RCC 7860 (cell line): ENCODE measurements at regions not wholly inside any gene's neighbourhood (a gene's known extent, or its start where the extent isn't known, plus 50 kb on each side); places are given as distances from the start of the nearest gene placed in this dataset.

ENCODE experiments used
- DNase-seq: peaks from one replicate; pipeline ENCODE4 v3.0.0-alpha.2; 2015; ENCODE audit warnings: low spot score
- FAIRE-seq: peaks from 2 replicates; lab custom pipeline; 2012; peaks lifted over from hg19 to GRCh38; lab: Jason Lieb, UNC

DNA sequence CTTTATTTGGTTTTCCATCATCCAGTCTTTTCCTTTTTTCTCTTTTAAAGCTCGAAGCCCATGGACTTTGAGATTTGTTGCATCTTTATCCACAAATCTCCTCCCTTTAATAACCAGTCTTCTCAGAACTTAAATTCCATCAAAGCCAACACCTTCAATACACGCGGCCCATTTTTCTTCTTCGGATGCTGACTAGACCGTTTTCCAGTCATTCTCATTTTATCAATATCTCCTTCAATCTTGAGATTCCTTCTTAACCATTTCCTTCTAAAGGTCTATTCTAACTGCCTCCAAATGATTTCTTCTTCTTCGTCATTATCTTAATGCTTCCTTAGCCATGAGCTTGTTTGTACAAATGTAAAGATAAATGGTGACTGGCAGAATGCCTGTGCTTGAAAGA is 173.5 kb downstream of the BAMBI start:
- FAIRE-seq, result no peak
- no peak for DNase-seq

DNA sequence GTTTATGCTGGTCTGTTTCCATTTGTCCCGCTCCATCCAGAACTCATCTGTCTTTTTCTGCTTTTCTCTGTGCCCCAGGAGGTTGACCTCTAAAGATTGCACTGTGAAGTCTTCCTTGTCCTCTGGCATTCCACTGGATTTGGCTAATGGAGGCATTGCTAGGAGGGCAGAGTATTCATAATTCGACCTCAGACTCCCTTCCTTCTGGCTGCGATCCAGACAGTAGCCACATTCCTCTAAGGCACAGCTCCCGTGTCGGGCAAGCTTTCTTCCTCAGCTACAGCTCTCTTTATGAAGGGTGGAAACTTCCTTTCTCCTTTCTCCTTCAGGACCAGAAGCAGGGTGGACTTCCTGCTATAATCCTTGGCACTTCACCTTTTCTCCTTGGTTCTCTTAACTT is 175.9 kb downstream of the BAMBI start:
- DNase-seq (peak; percentile 66), FAIRE-seq (peak; percentile 63)

DNA sequence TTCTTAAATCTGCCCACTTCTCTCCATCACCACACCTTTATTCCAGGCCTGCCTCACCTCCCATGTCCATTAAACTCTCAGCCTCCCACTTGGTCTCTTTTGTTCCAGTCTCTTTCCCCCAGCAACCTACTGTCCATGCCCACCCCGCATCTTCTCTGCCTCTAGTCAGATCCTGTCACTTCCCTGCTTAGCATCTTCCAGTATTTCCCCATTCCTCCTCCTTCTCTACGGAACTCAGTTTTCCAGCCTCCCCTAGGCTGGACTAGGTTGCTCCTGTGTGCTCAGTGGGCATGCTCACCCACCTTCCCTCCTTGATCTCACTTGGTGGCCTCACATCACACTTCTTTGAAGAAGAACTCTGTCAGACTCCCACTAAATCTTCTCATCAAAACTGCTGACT is 179.8 kb downstream of the BAMBI start:
- no peak for FAIRE-seq

DNA sequence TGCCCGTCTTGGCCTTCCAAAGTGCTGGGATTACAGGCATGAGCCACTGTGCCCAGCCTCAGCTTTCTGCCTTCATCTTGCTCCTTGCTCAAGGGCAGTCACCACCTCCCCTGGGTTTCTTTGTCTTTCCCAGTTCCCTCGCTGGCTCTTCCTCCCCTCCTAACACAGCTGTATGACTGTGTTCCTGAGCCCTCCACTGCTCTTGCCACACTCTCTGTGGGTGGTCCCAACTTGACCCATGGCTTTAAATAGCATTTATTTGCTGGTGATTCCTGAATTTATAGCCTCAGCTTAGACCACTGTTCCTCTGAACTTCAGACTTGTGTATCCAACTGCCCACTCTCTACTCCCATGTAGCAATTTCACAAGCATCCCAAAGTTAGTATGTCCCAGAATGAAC is 181.3 kb downstream of the BAMBI start:
- no peak for FAIRE-seq
- no peak for DNase-seq

More for the DNA sequence above, 179.8 kb downstream of the BAMBI start:
- DNase-seq, result no peak

DNA sequence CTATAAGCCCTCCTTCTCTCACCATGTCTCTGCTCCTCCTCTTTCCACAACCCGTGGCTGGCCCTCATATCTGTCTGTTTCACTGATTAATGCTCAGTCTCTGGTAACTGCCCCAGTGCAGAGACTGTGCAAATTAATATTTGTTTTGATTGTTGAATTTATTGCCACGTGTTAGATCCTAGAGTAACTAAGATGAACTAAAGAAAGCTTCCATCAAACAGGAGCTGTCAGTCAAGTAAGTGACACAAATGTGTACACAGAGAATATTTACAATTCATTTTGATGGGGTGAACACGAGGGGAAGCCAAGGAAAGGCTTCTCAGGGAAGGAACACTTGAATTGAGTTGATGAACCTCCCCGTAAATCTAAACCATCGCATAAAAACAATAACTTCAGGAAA is 182.5 kb downstream of the BAMBI start:
- FAIRE-seq (no peak), DNase-seq (no peak)

DNA sequence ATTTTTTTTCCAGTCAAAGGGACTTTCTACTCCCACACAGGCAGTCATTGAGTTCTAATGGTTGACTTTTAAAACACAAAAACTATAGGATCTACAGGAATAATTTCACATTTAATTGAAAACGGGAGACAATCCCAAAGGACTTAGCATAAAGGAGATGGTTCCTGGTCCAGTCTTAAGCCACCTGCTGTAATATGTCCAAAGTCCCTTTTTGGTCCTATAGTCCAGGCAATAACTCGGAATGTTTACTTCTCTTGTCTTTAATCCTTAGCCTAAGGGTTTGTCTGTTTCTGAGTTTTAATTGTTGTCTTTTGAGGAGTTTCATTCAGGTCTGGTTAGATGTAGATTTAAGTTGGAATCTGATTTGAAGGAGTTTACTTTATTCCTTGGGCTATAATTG is 184.9 kb downstream of the BAMBI start:
- no peak for DNase-seq
- FAIRE-seq, result no peak

DNA sequence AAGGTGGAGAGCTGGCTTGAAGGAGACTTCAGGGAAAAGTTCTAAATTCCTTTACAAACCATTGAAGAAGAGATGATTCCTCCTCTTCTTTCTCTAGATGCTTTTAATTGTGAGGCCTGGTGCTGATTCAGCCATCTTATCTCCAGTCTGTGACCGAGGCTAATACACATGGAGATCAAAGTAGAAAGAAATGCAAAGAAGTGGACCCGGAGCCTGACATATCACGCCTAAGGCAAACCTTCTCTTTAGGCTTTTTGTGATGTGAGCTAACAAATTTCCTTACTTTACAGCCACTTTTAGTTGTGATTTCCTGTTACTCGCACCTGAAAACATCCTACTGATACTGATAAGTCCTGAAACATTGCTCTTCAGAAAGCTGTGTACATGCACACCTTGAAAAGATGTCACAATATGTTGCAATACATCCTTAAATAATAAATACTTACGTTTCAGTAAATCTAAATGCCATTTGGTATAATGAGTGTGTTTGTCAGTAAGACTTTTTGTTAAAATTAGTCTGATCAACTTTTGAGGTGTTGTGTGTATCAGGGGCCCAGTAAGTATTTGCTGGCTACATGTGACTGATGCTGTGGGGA is 192.4 kb downstream of the BAMBI start:
- FAIRE-seq (no peak), DNase-seq (no peak)

DNA sequence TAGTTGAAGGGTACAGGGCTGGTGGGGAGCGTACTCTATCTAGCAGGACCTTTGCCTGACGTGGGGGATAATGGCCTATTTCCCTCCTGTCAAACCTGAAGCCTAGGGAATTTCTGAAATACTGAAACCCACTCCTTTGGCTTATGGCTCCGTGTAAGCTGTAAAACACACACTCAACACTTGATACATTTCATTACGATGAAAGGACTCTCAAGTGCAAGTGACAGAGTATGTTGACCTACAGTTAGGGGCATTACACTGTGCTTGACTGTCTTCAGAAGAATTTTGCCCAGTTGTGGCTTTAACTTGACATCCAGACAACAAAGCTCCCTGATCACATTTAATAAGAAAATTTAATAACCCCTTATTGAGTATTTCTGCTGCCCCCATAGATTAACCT is 194.3 kb downstream of the BAMBI start:
- DNase-seq, result no peak
- FAIRE-seq, result no peak

DNA sequence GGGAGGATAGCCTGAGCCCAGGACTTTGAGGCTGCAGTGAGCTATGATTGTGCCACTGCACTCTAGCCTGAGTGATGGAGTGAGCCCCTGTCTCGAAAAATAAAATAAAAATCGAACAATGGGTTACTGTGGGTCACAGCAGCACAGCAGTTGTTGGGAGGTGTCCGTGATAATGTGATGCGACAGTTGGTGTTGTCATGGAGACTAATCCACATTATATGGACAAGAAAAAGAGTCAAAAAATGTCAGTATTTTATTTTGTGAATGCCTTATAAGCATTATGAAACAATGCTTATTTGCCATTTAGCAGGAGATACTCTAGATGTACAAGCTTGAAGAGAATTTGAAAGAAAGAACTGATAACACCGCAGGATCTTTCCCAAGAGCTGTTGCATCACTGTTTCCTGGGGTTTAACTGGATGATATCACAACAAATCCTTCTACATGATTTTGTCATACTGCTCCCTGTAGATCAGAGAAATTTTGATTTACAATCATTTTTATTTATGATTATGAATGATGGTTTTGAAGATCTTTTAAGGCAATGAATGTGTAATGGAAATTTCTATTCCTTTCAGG is 195.4 kb downstream of the BAMBI start:
- FAIRE-seq (no peak), DNase-seq (no peak)

DNA sequence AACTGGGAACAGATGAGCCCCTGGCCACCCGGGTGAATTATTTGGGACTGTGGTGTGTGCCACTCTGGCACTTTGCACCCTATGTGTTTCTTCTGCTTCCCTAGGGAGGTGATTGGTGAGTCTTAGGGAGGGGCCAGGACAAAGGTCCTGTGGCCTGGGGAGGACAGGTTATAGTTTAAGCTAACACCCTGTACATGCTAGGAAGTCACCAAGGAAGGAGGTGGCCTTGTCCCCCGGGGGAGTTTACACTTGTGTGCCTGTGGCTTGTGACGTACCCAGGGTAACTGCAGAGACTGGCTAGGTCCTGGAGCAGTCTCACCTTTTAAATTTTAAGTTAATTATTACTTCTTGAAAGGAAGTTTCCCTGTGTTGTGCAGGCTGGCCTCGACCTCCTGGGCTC is 196.2 kb downstream of the BAMBI start:
- DNase-seq (no peak), FAIRE-seq (no peak)

DNA sequence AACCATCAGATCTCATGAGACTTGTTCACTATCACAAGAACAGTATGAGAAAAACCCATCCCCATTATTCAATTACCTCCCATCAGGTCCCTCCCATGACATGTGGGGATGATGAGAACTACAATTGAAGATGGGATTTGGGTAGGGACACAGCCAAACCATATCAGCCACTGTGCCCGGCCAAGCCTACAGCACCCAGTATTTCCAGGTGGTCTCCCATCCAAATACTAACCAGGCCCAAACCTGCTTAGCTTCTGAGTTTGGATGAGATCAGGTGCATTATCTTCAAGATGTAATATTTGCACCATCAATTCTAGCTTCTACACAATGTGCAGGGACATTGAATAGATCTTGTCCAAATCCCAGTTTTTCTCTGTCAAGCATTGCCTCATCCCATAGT is 196.9 kb downstream of the BAMBI start:
- no peak for FAIRE-seq
- DNase-seq, result no peak

DNA sequence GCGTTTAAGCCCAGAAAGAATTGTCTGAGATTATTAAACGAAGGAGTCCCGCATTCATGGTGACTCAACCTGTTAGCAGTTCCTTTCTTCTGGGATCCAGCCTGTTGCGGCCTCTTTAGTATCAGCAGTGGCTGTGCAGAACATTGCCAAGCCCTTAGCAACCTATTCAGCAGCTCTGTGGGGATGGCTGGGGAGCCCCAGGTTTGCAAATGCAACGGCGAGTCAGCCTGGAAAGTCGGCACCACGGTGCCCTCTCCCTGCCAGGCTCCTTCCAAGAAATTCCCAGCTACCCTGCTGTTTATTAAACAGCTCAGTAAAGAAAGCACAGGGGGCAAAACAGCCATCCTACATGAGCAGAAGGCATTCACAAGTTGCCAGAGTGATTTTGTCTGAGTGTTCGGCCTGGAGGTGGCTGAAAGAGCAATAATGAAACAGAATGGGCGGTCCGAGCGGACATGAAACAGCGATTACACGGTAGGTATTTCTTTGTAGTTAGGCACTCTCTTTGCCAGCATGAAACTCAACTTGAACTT is 198.3 kb downstream of the BAMBI start:
- FAIRE-seq, result peak; percentile 45
- peak; percentile 68 for DNase-seq

DNA sequence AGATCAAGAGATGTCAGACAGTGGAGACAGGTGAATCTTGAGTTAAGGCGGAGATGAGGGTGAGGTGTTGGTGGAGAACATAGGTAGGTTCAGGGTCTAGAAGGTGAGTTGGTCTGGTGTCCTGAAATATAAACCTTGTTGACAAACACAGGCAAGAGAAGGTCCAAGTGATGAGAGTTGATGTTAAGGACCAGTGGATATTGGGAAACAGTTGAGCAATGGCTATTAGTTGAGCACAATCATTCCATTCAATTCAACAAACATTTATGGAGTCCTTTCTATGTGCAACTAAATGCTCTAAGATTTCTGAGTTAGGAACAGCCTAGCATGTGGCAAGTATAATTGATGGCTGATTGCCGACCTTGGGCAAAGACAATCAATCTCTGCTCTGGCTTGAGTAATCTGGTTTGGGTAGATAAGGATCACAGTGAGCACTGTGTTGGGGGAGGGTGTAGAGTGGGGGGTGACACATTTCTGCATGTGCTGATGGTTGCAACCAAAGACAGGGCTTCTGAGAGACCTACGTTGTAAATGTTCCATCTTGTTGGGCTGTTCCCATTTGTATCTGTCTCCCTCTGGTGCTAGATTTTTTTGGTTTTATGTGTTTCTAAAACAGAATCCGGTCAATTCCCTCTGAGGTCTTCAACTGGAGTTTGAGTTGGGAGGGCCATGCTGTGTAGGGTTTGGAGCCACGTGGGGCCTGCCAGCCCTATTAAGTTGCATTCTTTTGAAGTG is 201.1 kb downstream of the BAMBI start:
- DNase-seq (no peak), FAIRE-seq (no peak)

DNA sequence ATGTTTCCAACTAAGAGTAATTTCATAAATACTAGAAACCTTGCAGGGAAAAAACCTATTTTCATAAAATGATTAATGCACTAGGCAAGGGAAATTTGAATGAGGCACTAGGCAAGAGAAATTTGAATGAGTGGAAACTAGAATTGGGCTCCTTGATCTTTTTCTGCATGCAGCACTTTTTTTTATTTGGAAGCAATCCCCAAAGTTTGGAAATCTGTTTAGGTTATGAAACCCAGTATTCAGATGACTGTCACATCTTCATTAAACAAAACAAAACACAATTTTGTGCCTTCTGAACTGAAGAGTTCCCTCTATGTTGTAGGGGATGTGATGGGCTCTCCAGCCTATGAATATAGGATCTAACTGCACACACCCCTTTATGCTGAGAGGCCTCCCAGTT is 201.9 kb downstream of the BAMBI start:
- FAIRE-seq, result no peak

DNA sequence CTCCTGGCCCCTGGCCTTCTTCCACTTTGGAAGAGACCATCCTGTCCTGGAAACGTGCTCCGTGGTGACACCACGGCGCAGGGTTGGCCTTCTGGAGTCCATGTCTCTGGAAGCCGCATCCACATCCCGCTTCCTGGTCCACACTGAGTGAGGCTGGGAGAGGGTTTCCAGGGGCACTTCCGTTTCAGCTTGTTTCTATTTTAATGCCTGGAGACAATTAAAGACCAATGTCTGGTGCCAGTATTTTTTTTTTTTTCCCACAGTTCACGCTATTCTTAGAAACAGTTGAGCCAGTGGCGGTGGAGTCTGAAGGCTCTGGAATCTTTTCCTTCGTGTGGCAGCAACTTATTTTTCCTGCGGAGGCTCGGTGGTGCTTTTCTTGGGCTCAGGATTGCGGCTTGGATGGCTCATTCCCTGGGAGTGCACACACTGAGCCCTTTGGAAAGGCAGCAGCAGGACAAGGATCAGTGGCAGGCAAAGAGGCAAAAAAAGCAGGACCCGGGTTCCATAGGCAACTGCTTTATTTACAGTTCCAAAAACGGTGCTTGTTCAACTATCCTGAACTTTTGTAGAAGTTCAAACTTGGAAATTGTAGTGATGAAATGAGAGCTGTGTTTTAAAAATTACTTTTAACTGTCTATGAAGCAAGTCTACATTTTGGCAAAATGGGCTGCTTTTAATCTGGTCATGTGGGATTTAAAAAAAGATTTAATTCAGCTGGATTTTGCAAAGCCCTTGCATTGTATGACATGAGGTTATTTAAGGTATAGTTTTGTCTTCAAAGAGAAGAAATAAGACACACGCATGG is 202.8 kb downstream of the BAMBI start:
- FAIRE-seq (no peak), DNase-seq (no peak)

More for the DNA sequence above, 201.9 kb downstream of the BAMBI start:
- DNase-seq, result no peak

DNA sequence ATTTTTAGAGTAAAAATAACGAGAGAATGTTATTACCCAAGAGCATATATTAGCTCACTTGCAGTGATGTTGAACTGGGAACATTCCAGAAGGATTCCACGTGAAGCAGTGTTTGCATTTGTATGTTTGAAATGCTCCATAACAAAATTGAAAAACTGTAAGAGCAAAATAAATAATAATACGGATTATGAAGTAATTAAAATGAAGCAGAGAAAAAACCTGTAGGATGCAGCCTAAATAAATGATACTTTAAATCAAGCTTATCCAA is 203.3 kb downstream of the BAMBI start:
- FAIRE-seq (no peak), DNase-seq (no peak)

DNA sequence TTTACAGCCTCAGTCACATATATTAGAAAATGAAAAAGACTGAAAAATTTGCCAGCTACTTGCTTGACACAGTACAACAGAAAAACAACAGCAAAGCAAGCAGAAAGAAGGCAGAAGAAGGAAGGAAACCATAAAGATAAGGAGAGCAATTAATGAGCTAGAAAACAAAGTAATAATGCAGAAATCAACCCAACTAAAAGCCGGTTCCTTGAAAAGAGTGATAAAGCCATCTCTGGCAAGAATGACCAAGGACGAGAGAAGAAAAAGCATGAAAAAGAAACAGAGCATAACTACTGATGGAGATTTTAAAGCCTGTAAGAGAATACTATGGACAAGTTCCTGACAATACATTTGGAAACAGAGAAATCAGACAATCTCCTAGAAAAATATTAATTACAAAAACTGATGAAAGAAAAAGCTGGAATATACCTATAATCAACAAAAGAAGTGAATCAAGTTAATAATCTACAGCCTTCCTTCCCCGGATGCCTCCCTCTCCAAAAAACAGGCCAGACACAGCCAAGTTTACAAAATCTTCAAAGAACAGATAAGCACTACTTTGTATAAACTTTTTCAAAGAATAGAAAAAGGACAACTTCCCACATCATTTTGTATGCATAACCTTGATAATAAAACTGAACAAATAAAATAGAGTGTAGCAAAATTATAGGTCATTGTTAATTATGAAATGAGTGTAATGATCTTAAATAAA is 204.0 kb downstream of the BAMBI start:
- no peak for FAIRE-seq
- no peak for DNase-seq

DNA sequence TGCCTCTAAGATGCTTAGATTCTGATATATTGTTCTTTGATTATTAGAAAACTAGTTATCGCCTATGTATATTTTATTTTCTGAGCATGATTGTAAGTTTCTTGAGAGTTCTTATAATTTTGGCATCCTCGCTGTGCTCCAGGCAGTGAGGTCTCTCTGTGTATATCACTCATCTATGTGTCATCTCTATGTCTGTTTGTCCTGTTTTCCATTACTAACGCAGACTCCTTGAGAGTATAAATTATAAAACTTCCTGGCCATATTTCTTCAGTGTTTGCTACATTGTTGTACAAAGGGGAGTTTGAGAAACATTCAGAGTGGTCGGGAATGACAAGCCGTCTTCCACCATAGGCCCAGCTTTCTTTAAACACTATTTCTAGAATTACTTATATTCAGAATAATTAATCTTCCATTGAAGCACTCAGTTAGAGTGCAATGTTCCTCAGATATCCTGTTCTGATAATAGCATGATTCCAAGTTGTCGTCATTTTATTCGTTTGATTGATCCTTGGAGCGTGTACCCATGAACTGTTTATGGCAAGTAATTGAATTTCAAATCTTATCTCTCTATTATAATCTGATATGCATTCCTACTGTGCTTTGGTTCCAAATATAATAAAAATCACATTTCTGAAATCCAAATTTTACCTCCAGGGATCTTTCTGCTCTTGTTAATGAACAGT is 206.6 kb downstream of the BAMBI start:
- DNase-seq (no peak), FAIRE-seq (no peak)

DNA sequence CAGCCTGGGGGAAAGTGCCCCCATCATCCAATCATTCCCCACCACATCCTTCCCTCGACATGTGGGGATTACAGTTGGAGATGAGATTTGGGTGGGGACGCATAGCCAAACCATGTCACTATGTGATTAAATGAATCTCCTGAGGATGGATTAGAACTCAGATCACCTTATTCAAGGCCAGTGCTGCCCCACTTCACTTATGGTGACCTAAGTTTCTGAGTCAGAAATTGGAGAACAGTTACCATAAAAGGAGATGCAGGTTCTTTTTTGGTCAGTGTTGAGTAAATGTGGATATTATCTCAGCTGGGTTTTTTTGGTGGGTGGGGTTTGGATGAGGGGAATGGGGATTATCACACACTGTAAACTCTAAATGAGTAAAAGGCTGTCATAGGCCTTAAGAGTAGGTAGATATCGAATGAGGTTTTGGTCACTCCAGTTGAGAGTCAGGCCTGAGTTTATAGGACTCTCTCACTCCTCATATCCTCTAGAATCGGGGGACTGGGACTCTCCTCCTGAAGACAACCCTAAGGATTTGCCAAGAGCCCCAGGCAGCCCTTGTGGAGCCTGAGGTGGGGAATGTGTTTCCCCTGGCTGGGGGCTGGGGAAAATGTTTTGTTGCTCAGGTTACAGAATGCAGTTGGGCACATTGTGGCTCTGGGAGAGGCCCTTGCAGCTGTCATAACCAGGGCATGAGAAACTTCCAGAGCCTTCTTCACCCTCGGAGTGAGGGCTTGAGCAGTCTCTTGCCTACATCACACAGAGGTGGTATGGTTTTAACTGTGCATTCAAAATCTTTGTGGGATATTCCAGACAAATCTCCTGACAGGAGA is 213.0 kb downstream of the BAMBI start:
- DNase-seq (no peak), FAIRE-seq (no peak)
